ENCODE measurements at regions not wholly inside any gene's neighbourhood (a gene's known extent, or its start where the extent isn't known, plus 50 kb on each side); places are given as distances from the start of the nearest gene placed in this dataset.

DNA sequence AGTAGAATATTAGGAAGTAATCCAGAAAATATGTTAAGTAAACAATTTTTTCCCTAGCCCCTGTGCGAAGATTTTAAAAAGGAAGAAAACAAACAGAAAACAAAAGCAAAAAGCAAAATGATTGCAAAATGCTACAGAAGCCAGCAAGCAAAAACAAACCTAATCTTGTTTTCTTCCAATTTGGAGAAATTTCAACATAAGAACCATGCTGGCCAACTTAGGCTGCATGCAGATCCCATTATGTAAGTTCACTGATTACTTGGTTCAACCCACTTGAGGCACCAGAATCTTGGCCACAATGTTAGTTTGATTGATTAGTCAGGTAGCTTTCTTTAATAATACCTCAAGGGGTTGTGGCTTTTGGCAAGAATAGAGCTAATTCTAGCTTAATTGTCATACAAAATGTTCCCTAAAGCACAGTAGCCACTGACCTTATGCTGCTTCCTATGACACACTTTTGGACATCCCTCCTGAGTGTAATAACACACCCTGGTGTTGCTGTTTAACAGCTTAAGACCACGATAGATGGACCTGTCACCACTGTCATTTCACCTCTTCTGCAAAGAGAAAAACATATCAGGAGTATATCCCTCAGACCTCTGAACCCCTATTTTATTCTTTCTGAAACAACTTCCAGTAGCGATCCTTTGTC, 2342.1 kb downstream of the PCDH7 start:
- no peak overlapping the region for H3K4me3 ChIP-seq (ENCODE audit: low read depth, low read length)
- DNase-seq (ENCODE audit: low read depth), result no peak
- TF ChIP-seq, protein P1, sequence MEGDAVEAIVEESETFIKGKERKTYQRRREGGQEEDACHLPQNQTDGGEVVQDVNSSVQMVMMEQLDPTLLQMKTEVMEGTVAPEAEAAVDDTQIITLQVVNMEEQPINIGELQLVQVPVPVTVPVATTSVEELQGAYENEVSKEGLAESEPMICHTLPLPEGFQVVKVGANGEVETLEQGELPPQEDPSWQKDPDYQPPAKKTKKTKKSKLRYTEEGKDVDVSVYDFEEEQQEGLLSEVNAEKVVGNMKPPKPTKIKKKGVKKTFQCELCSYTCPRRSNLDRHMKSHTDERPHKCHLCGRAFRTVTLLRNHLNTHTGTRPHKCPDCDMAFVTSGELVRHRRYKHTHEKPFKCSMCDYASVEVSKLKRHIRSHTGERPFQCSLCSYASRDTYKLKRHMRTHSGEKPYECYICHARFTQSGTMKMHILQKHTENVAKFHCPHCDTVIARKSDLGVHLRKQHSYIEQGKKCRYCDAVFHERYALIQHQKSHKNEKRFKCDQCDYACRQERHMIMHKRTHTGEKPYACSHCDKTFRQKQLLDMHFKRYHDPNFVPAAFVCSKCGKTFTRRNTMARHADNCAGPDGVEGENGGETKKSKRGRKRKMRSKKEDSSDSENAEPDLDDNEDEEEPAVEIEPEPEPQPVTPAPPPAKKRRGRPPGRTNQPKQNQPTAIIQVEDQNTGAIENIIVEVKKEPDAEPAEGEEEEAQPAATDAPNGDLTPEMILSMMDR (conservative IDR thresholded peaks at IDR 0.05; ENCODE audit: low read depth, low read length), result no peak

GRCh38 chr4:33063241-33063640, 2343.1 kb downstream of the PCDH7 start:
- DNase-seq (ENCODE audit: low read depth), result no peak
- TF ChIP-seq, protein P1 (conservative IDR thresholded peaks at IDR 0.05; ENCODE audit: low read depth, low read length), result no peak
- H3K4me3 ChIP-seq (ENCODE audit: low read depth, low read length), result no peak overlapping the region

DNA sequence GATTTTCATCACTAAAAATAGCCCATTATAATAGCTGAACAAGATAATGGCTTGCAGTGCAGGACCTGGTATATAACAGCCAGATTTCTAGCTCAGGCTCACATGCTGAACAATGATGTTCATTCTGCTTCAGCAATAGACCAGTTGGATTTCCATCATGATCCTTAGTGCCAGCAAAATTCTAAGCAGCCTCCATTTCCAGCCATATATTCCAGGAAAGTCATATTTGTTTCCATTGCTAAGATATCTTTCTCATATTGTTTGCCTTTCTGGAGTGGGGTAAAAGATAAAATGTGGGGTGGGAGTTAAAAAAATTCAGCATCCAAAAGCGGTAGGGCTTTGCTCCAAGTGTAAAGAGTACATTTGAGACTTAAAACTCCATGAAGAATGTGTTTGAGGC, 2344.1 kb downstream of the PCDH7 start:
- DNase-seq (ENCODE audit: low read depth), result no peak
- H3K4me3 ChIP-seq (ENCODE audit: low read depth, low read length), result no peak overlapping the region
- TF ChIP-seq, protein P1 (conservative IDR thresholded peaks at IDR 0.05; ENCODE audit: low read depth, low read length), result no peak

DNA sequence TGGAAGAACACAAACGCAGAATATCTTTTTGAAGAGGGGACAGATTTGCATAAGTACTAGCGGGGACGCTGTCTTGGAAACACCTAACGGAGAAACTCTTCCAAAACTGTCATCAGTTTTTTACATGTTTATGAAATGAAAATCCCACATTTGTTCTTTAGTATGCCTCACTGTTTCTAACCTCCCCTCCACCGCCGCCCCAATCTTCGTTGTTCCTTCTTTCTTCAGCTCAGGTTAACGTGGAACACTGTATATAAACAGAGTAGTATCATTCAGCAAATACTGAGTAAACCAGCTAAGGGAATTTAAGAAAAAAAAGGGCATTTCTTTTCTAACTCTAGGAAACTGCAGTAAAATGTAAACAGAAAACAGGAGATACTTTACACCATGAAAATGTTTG, 2345.6 kb downstream of the PCDH7 start:
- no peak overlapping the region for H3K4me3 ChIP-seq (ENCODE audit: low read depth, low read length)
- DNase-seq (ENCODE audit: low read depth), result no peak
- TF ChIP-seq, protein P1 (conservative IDR thresholded peaks at IDR 0.05; ENCODE audit: low read depth, low read length), result no peak

DNA sequence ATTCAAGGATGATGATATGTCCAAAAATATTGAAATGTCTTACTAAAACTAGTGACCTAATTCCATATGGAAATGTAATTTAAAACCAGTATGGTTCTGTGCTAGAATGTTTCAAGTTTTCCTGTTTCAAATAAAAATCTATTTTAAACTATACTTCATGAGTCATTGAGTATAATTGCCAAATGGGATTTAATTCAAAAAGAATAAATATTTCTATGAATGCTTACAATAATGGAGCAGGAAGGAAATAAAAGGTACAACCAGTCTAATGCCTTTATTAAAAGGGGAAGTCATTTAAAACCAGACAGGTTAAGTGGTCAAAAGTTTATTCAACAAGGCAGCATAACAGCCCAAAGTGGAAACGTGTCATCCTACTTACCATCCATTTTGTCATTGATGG, 2347.1 kb downstream of the PCDH7 start:
- TF ChIP-seq, protein P1 (conservative IDR thresholded peaks at IDR 0.05; ENCODE audit: low read depth, low read length), result no peak
- no peak for DNase-seq (ENCODE audit: low read depth)
- H3K4me3 ChIP-seq (ENCODE audit: low read depth, low read length), result no peak overlapping the region

DNA sequence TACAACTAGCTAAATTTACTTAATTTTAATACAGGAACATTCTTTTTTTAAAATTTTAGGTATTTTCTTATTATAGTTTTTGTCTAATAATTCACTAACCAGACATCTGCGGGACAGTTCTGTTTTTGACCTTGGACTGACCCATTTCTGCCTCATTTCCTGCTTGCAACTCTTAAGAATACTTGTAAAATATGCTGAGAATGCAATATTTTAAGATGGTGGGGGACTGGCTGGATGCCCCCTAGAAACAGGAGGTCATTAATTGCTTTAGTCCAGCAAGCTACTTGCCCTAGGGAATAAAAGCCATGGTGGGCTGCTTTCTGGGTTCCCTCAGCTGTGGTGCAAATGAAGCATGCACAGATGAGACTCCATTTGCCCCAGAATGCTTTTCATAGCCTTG, 2348.4 kb downstream of the PCDH7 start:
- no peak overlapping the region for H3K4me3 ChIP-seq (ENCODE audit: low read depth, low read length)
- DNase-seq (ENCODE audit: low read depth), result no peak
- TF ChIP-seq, protein P1 (conservative IDR thresholded peaks at IDR 0.05; ENCODE audit: low read depth, low read length), result no peak

- TF ChIP-seq, protein P1 (conservative IDR thresholded peaks at IDR 0.05; ENCODE audit: low read depth, low read length), result no peak
- no peak overlapping the region for H3K4me3 ChIP-seq (ENCODE audit: low read depth, low read length)
- DNase-seq (ENCODE audit: low read depth), result peak; percentile 40
Measured at GRCh38 chr4:33071535-33071934, 2351.4 kb downstream of the PCDH7 start.
